Loucy (cell line): ENCODE measurements at regions not wholly inside any gene's neighbourhood (a gene's known extent, or its start where the extent isn't known, plus 50 kb on each side); places are given as distances from the start of the nearest gene placed in this dataset.
"Not testable (repeated sequence)": the region's sequence is repeated elsewhere in the genome, so short reads cannot be mapped to it uniquely, and the experiment has no call there.

ENCODE experiments used
- H2AFZ ChIP-seq: fragments of 200-600 bp; sonication (generic); 2 replicates; pipeline ENCODE4 v1.6.0; 2016; ENCODE audit warnings: antibody characterized with exemption, mild to moderate bottlenecking, low read length, moderate library complexity
- H3F3A ChIP-seq: fragments of 200-600 bp; 2 replicates; pipeline ENCODE4 v1.6.0; 2016; ENCODE audit warnings: antibody characterized with exemption, low read depth, mild to moderate bottlenecking
- H3K27me3 ChIP-seq: fragments of 200-600 bp; sonication (generic); 2 replicates; pipeline ENCODE4 v1.6.1; 2014; ENCODE audit warnings: low read length, mild to moderate bottlenecking; ENCODE audit not compliant: insufficient read depth, poor library complexity, severe bottlenecking
- H3K36me3 ChIP-seq: fragments of 200-600 bp; sonication (generic); 2 replicates; pipeline ENCODE4 v1.6.1; 2016; ENCODE audit warnings: low read length; ENCODE audit not compliant: insufficient read depth
- H3K4me1 ChIP-seq: fragments of 200-600 bp; sonication (generic); 2 replicates; pipeline ENCODE4 v1.5.1; 2014; ENCODE audit warnings: low read length, mild to moderate bottlenecking; ENCODE audit not compliant: insufficient read depth, poor library complexity, severe bottlenecking
- H3K4me2 ChIP-seq: fragments of 200-600 bp; sonication (generic); 2 replicates; pipeline ENCODE4 v1.6.0; 2014; ENCODE audit warnings: antibody characterized with exemption, low read length, low read depth, mild to moderate bottlenecking; ENCODE audit not compliant: poor library complexity, severe bottlenecking
- H3K4me3 ChIP-seq: fragments of 200-600 bp; sonication (generic); 2 replicates; pipeline ENCODE4 v1.5.1; 2014; ENCODE audit warnings: low read length, mild to moderate bottlenecking, mixed read lengths; ENCODE audit not compliant: poor library complexity, severe bottlenecking
- H3K79me2 ChIP-seq: fragments of 200-600 bp; sonication (generic); 2 replicates; pipeline ENCODE4 v1.6.1; 2014; ENCODE audit warnings: low read length; ENCODE audit not compliant: insufficient read depth
- H3K9ac ChIP-seq: fragments of 200-600 bp; sonication (generic); 2 replicates; pipeline ENCODE4 v1.6.0; 2014; ENCODE audit warnings: mild to moderate bottlenecking, low read depth, low read length, moderate library complexity; ENCODE audit not compliant: poor library complexity, severe bottlenecking
- H3K9me2 ChIP-seq: fragments of 200-600 bp; sonication (generic); replicated peaks from 2 replicates; pipeline ENCODE4 v1.6.1; 2016; ENCODE audit warnings: low read depth, low read length, mixed read lengths
- H3K9me3 ChIP-seq: fragments of 200-600 bp; sonication (generic); 2 replicates; pipeline ENCODE4 v1.6.1; 2014; ENCODE audit warnings: mild to moderate bottlenecking, antibody characterized with exemption, low read length, low read depth; ENCODE audit not compliant: insufficient read depth
- H4K20me1 ChIP-seq: fragments of 200-600 bp; sonication (generic); 2 replicates; pipeline ENCODE4 v1.6.0; 2014; ENCODE audit warnings: antibody characterized with exemption, low read length, mild to moderate bottlenecking; ENCODE audit not compliant: insufficient read depth, poor library complexity, severe bottlenecking
- EZH2phosphoT487 ChIP-seq: fragments of 200-600 bp; IDR thresholded peaks from 2 replicates; pipeline ENCODE4 v1.6.1; 2018; ENCODE audit warnings: antibody characterized with exemption, mild to moderate bottlenecking, moderate library complexity, borderline replicate concordance
- TF ChIP-seq, protein P1 (sequence below): fragments of 200-600 bp; sonication (generic); conservative IDR thresholded peaks from 2 replicates; pipeline ENCODE4 v1.5.1; 2014; ENCODE audit warnings: mild to moderate bottlenecking, antibody characterized with exemption, low read length

DNA sequence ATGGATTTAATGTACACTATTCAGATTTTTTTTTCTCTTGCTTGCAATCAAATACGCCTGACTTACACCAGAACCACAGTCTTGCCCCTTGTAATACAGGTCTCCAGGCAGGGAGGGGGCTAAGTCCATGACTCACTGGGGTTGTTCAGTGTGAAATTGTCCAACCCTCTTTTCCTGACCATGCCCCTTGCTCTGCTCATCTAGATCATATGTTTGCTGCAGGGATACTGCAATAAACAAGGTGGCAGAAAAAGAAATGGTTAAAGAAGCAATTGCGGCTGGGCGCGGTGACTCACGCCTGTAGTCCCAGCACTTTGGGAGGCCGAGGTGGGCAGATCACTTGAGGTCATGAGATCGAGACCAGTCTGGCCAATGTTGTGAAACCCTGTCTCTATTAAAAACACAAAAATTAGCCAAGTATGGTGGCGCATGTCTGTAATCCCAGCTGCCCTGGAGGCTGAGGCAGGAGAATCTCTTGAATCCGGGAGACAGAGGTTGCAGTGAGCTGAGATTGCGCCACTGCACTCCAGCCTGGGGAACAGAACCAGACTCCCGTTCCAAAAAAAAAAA lies 85.5 kb downstream of the TMEM130 start:
- H3K79me2 ChIP-seq, result no peaks in the 10 kb centered on the region
- no peaks in the 10 kb centered on the region for H4K20me1 ChIP-seq
- H2AFZ ChIP-seq, result no peak overlapping the region
- H3K36me3 ChIP-seq, result no peaks in the 10 kb centered on the region
- H3K9me2 ChIP-seq, result no peaks in the 10 kb centered on the region
- no peak for TF ChIP-seq EZH2phosphoT487
- TF ChIP-seq, protein P1, sequence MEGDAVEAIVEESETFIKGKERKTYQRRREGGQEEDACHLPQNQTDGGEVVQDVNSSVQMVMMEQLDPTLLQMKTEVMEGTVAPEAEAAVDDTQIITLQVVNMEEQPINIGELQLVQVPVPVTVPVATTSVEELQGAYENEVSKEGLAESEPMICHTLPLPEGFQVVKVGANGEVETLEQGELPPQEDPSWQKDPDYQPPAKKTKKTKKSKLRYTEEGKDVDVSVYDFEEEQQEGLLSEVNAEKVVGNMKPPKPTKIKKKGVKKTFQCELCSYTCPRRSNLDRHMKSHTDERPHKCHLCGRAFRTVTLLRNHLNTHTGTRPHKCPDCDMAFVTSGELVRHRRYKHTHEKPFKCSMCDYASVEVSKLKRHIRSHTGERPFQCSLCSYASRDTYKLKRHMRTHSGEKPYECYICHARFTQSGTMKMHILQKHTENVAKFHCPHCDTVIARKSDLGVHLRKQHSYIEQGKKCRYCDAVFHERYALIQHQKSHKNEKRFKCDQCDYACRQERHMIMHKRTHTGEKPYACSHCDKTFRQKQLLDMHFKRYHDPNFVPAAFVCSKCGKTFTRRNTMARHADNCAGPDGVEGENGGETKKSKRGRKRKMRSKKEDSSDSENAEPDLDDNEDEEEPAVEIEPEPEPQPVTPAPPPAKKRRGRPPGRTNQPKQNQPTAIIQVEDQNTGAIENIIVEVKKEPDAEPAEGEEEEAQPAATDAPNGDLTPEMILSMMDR, result no peak
- no peak overlapping the region for H3K4me2 ChIP-seq
- no peaks in the 10 kb centered on the region for H3K4me1 ChIP-seq
- no peaks in the 10 kb centered on the region for H3K27me3 ChIP-seq
- no peaks in the 10 kb centered on the region for H3K9me3 ChIP-seq
- H3K4me3 ChIP-seq, result no peak overlapping the region
- no peak overlapping the region for H3K9ac ChIP-seq
- no peaks in the 10 kb centered on the region for H3F3A ChIP-seq

GRCh38 chr7:98785929-98786571 lies 83.8 kb downstream of the TMEM130 start:
- no peaks in the 10 kb centered on the region for H3K4me1 ChIP-seq
- H4K20me1 ChIP-seq, result no peaks in the 10 kb centered on the region
- H3K4me2 ChIP-seq, result no peak overlapping the region
- H3K27me3 ChIP-seq, result no peaks in the 10 kb centered on the region
- no peak for TF ChIP-seq EZH2phosphoT487
- TF ChIP-seq, protein P1, result no peak
- H3K9me2 ChIP-seq, result no peaks in the 10 kb centered on the region
- no peaks in the 10 kb centered on the region for H3K9me3 ChIP-seq
- no peak overlapping the region for H3K9ac ChIP-seq
- H3K4me3 ChIP-seq, result no peak overlapping the region
- no peaks in the 10 kb centered on the region for H3F3A ChIP-seq
- H2AFZ ChIP-seq, result no peak overlapping the region
- H3K79me2 ChIP-seq, result no peaks in the 10 kb centered on the region
- H3K36me3 ChIP-seq, result no peaks in the 10 kb centered on the region

- no peaks in the 10 kb centered on the region for H3K9me2 ChIP-seq
- no peak overlapping the region for H3K4me3 ChIP-seq
- H2AFZ ChIP-seq, result no peak overlapping the region
- no peaks in the 10 kb centered on the region for H3K9me3 ChIP-seq
- TF ChIP-seq, protein P1, result no peak
- TF ChIP-seq EZH2phosphoT487, result no peak
- H3K36me3 ChIP-seq, result no peaks in the 10 kb centered on the region
- no peaks in the 10 kb centered on the region for H3K79me2 ChIP-seq
- H3K4me1 ChIP-seq, result no peaks in the 10 kb centered on the region
- H3K9ac ChIP-seq, result no peak overlapping the region
- no peaks in the 10 kb centered on the region for H4K20me1 ChIP-seq
- H3K27me3 ChIP-seq, result no peaks in the 10 kb centered on the region
- no peak overlapping the region for H3K4me2 ChIP-seq
- no peaks in the 10 kb centered on the region for H3F3A ChIP-seq
These were observed 80.8 kb downstream of the TMEM130 start for GRCh38 chr7:98788966-98789365.

GRCh38 chr7:98794453-98794852 lies 75.4 kb downstream of the TMEM130 start:
- H3K9me3 ChIP-seq, H3F3A ChIP-seq, H3K4me1 ChIP-seq, H3K9me2 ChIP-seq, H3K27me3 ChIP-seq, H3K4me3 ChIP-seq, H3K9ac ChIP-seq, H2AFZ ChIP-seq, H3K4me2 ChIP-seq, H3K79me2 ChIP-seq, H4K20me1 ChIP-seq, H3K36me3 ChIP-seq: not testable (repeated sequence)
